ENCODE measurements at regions not wholly inside any gene's neighbourhood (a gene's known extent, or its start where the extent isn't known, plus 50 kb on each side); places are given as distances from the start of the nearest gene placed in this dataset.

- Histone ChIP-seq H3K4me3 (ENCODE audit: low read length) (peak overlapping the region; percentile 65), H3K27me3 (ENCODE audit: control insufficient read depth in 1 of 2, insufficient read depth in 2 of 2, low read length in 2 of 2) (no peaks in the 10 kb centered on the region), H3K27ac (ENCODE audit: low read depth in 1 of 2, low read length in 2 of 2) (peak overlapping the region; percentile 60 to 78), H3K36me3 (ENCODE audit: insufficient read depth, low read length) (peaks cover 5% of the 10 kb centered on the region), H3K4me1 (ENCODE audit: insufficient read depth, low read length) (peaks cover 69% of the 10 kb centered on the region), H3K9me3 (ENCODE audit: control insufficient read depth in 1 of 2, insufficient read depth in 1 of 2, low read length in 2 of 2) (no peaks in the 10 kb centered on the region)
- Mint-ChIP-seq H3K27ac (peak overlapping the region; percentile 86), H3K27me3 (no peaks in the 10 kb centered on the region), H3K36me3 (ENCODE audit: low read depth) (peaks cover 40% of the 10 kb centered on the region), H3K4me3 (peak overlapping the region; percentile 82), H3K4me1 (ENCODE audit: low read depth) (peaks cover 86% of the 10 kb centered on the region), H3K9me3 (no peaks in the 10 kb centered on the region)
- no peak for DNase-seq
- POLR2A ChIA-PET: interaction anchor here (0.7 to 2.4 kb wide), 23 partner anchors 9 to 330 kb away, joined by 3 to 20 read pairs (median 4); no protein-coding TSS in a partner anchor
- TF ChIP-seq CTCF (IDR thresholded peaks at IDR 0.05): no peak
- CTCF ChIA-PET: interaction anchor here (0.6 to 1.6 kb wide), 2 partner anchors 11 to 180 kb away, joined by 4 to 5 read pairs; no protein-coding TSS in a partner anchor
- no peak for ATAC-seq (ENCODE audit: poor library complexity)
- intact Hi-C loops (cut with DNase I, micrococcal nuclease): loop anchor here (2.0 to 5.0 kb wide), 3 partner anchors 155 to 193 kb away; partner anchors contain the start of gene KLF3 (in 1 of the 2)
Observed at GRCh38 chr4:38510201-38510600, 153.8 kb upstream of the KLF3 start.

GRCh38 chr4:38511702-38512101 is 152.3 kb upstream of the KLF3 start:
- DNase-seq: no peak
- H3K36me3 ChIP-seq (ENCODE audit: insufficient read depth, low read length): peaks cover 11% of the 10 kb centered on the region
- Mint-ChIP-seq H3K27me3 (no peaks in the 10 kb centered on the region), H3K4me3 (peak overlapping the region; percentile 82), H3K9me3 (no peaks in the 10 kb centered on the region), H3K4me1 (ENCODE audit: low read depth) (peaks cover 91% of the 10 kb centered on the region), H3K27ac (peak overlapping the region; percentile 86), H3K36me3 (ENCODE audit: low read depth) (peaks cover 53% of the 10 kb centered on the region)
- CTCF ChIA-PET: no interaction called here
- POLR2A ChIA-PET: no interaction called here
- H3K27ac ChIP-seq (ENCODE audit: low read depth in 1 of 2, low read length in 2 of 2): no peak overlapping the region
- H3K4me3 ChIP-seq (ENCODE audit: low read length): peak overlapping the region; percentile 65
- H3K27me3 ChIP-seq (ENCODE audit: control insufficient read depth in 1 of 2, insufficient read depth in 2 of 2, low read length in 2 of 2): no peaks in the 10 kb centered on the region
- intact Hi-C loops (cut with DNase I, micrococcal nuclease): loop anchor here (2.0 to 5.0 kb wide), 3 partner anchors 153 to 194 kb away; partner anchors contain the start of gene KLF3 (in 1 of the 2)
- H3K9me3 ChIP-seq (ENCODE audit: control insufficient read depth in 1 of 2, insufficient read depth in 1 of 2, low read length in 2 of 2): no peaks in the 10 kb centered on the region
- TF ChIP-seq CTCF (IDR thresholded peaks at IDR 0.05): no peak
- peaks cover 69% of the 10 kb centered on the region for H3K4me1 ChIP-seq (ENCODE audit: insufficient read depth, low read length)
- ATAC-seq (ENCODE audit: poor library complexity): no peak

GRCh38 chr4:38512840-38513239 is 151.2 kb upstream of the KLF3 start:
- Histone ChIP-seq H3K9me3 (ENCODE audit: control insufficient read depth in 1 of 2, insufficient read depth in 1 of 2, low read length in 2 of 2) (no peaks in the 10 kb centered on the region), H3K27me3 (ENCODE audit: control insufficient read depth in 1 of 2, insufficient read depth in 2 of 2, low read length in 2 of 2) (no peaks in the 10 kb centered on the region), H3K4me3 (ENCODE audit: low read length) (peak overlapping the region; percentile 13), H3K27ac (ENCODE audit: low read depth in 1 of 2, low read length in 2 of 2) (no peak overlapping the region), H3K36me3 (ENCODE audit: insufficient read depth, low read length) (peaks cover 20% of the 10 kb centered on the region), H3K4me1 (ENCODE audit: insufficient read depth, low read length) (peaks cover 66% of the 10 kb centered on the region)
- POLR2A ChIA-PET: interaction anchor here (0.9 to 1.8 kb wide), 3 partner anchors 141 to 162 kb away, joined by 3 to 5 read pairs (median 4); no protein-coding TSS in a partner anchor
- intact Hi-C loops (cut with DNase I, micrococcal nuclease): loop anchor here (5.0 kb wide), 2 partner anchors 191 to 196 kb away; no protein-coding TSS in a partner anchor
- ATAC-seq (ENCODE audit: poor library complexity) (no peak), DNase-seq (no peak)
- H3K4me3 Mint-ChIP-seq: peak overlapping the region; percentile 91
- peaks cover 62% of the 10 kb centered on the region for H3K36me3 Mint-ChIP-seq (ENCODE audit: low read depth)
- CTCF ChIA-PET: interaction anchor here (1.0 kb wide), 1 partner anchor 193 kb away, joined by 3 read pairs; no protein-coding TSS in a partner anchor
- H3K27ac Mint-ChIP-seq: peak overlapping the region; percentile 86
- H3K9me3 Mint-ChIP-seq: no peaks in the 10 kb centered on the region
- no peaks in the 10 kb centered on the region for H3K27me3 Mint-ChIP-seq
- H3K4me1 Mint-ChIP-seq (ENCODE audit: low read depth): peaks cover 88% of the 10 kb centered on the region
- no peak for TF ChIP-seq CTCF (IDR thresholded peaks at IDR 0.05)
